Esophagus squamous epithelium (tissue), 4 donors: ENCODE measurements at regions not wholly inside any gene's neighbourhood (a gene's known extent, or its start where the extent isn't known, plus 50 kb on each side); places are given as distances from the start of the nearest gene placed in this dataset.

Experiments
- POLR2A ChIP-seq, 4 donors: fragments of 450-650 bp; IDR thresholded peaks; one replicate each; pipeline ENCODE4 v1.6.1; 2017; ENCODE audit warnings: antibody characterized with exemption in 4 of 4, mild to moderate bottlenecking in 4 of 4, moderate library complexity in 3 of 4
- TF ChIP-seq, protein P1 (sequence below), 6 experiments: fragments of 450-650 bp in 4 of 6; fragments of 200-600 bp in 2 of 6; sonication (generic) in 2 of 6; IDR thresholded peaks; one replicate each; pipeline ENCODE4 v1.5.1; 2016 to 2019; ENCODE audit warnings: antibody characterized with exemption in 6 of 6, mild to moderate bottlenecking in 4 of 6, moderate library complexity in 4 of 6

DNA sequence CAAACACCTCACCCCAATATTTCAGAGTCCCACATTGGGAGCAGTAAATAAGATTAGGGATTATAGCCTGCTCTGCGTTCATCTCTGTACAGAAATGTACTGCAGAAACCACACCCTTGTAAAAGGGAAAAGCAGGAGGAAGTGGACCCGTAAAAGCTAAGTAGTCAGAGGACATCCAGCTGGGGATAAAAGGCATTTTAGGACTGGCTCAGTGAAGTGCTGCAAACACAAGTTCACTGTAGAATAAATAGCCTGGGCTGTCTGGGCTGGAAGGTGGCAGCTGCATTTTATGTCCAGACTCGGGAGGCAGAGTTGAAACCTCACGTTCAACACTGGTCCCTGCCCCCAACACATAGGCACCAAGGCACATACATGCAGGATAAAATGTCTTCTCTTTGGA, 178.7 kb upstream of the FAT1 start:
- no peak for TF ChIP-seq POLR2A (IDR thresholded peaks at IDR 0.05)
- TF ChIP-seq, protein P1, sequence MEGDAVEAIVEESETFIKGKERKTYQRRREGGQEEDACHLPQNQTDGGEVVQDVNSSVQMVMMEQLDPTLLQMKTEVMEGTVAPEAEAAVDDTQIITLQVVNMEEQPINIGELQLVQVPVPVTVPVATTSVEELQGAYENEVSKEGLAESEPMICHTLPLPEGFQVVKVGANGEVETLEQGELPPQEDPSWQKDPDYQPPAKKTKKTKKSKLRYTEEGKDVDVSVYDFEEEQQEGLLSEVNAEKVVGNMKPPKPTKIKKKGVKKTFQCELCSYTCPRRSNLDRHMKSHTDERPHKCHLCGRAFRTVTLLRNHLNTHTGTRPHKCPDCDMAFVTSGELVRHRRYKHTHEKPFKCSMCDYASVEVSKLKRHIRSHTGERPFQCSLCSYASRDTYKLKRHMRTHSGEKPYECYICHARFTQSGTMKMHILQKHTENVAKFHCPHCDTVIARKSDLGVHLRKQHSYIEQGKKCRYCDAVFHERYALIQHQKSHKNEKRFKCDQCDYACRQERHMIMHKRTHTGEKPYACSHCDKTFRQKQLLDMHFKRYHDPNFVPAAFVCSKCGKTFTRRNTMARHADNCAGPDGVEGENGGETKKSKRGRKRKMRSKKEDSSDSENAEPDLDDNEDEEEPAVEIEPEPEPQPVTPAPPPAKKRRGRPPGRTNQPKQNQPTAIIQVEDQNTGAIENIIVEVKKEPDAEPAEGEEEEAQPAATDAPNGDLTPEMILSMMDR (IDR thresholded peaks at IDR 0.05), result no peak
